CD4-positive, alpha-beta T cell treated with Interleukin-15 for 4 hours (primary cell): ENCODE measurements at regions not wholly inside any gene's neighbourhood (a gene's known extent, or its start where the extent isn't known, plus 50 kb on each side); places are given as distances from the start of the nearest gene placed in this dataset.

Source experiments
- DNase-seq: peaks from one replicate; pipeline ENCODE4 v3.0.0-alpha.2; 2020; ENCODE audit warnings: low spot score

DNA sequence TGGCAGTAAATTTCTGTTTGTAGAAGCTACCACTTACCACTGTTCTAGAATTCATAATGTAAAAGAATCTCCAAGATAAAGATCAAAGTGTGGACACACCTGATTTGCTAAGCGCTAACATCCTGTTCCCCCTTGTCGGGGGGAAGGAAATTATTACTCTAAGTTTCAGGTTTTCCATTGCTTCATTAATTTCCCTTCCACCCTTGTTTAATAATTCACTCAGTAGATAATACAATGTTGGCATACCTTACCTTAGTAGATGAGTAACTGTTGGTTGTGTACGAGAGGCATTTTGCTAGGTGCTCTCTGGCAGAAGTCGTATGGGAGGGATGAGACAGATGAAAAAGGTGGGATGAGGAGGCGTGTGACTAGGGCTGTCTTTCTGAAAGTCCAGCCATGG is 641.2 kb upstream of the ARRDC4 start:
- DNase-seq = no peak

GRCh38 chr15:97346221-97346620 is 614.3 kb upstream of the ARRDC4 start:
- no peak for DNase-seq

GRCh38 chr15:97350813-97351212 is 609.7 kb upstream of the ARRDC4 start:
- no peak for DNase-seq

DNA sequence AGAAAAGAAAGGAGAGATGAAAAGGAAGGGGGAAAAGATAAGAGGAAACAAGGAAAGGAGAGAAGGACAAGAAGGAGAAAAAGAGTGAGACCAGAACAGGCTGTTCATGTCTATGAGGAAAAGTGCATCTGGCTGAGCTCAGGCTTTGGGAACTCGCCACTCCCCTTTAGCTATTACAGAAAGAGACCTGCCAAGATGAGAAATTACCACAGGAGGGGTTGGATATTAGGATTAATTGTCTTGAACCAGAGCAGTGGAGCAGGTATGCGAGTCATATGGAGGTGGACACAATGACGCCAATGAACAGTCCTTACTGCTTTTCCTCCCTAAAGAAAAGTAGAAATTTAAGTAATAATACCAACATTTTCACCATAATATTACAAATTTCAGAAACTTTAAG is 577.0 kb upstream of the ARRDC4 start:
- no peak for DNase-seq

DNA sequence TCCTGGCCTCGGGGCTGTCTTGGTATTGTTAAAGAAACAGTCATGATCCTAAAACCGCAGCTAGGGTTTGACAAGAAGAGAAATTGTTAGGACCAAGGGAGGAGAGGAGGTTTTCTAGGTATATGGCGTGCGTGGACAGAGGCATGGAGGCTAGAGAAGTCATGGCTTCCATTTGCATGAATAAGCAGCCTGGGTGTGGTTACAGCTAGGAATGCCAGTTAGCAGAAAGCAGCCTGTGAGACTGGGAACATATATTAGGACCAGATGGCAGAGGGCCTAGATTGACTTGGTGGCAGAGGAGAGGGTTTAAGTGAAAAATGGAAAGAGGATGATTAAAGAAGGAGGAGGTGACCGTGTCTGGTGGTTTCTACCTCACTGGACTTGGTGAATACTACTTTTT is 573.6 kb upstream of the ARRDC4 start:
- DNase-seq = no peak

DNA sequence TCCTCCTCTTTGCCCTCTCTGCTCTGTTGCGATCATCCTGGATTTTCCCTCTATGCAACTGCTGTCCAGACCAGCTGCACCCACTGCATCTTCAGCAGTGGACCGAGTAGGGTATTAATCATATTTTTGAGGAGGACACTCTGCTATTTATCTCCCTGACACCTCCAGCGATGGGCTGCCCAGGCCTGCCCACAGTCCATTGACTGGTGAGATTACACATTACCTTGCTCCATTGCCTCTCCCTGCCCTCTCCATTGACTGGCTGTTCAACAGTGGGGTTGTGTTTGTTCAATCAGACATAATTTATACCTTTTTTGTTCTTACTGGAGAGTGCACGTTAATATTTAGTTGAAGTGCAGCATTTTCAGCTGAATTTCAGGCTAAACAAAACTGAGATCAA is 559.3 kb upstream of the ARRDC4 start:
- DNase-seq = no peak

DNA sequence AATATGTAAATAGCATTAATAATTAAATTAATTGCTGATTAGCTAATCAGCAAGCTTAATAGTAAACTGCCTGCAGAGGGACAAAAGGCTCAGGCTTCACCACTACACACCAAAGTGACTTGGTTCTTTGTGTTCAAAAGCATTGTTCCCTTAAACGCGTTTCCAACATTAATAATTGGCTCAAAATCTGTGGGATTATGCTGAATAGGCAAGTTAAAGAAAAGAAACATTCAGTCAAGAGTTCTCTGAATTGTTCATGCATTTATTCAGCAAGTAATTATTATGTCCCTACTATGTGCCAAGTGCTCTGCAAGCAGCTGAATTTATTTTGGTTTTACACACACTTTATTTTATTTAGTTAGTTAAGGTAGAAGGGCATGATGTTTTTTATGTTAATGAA is 558.5 kb upstream of the ARRDC4 start:
- DNase-seq = no peak

DNA sequence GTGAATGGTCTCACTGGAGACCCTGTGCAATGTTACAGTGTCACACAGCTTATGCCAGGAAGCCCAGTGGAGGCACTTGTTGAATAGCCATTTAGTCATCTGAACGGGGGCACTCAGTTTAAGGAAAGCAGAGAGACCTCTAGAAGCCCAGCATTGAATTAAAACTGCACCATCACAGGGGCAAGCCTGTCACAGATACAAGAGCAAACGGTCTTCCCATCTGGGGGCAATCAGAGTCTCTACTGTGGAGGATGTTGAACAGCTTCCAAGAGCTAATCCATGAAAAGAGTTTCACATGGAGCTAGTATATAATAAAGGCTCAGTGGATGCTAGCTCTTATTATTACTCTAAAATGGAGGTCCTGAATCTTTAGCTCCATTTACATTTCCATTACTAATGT is 553.7 kb upstream of the ARRDC4 start:
- DNase-seq = no peak

- DNase-seq = no peak
These were observed 549.5 kb upstream of the ARRDC4 start for GRCh38 chr15:97410897-97411575.

DNA sequence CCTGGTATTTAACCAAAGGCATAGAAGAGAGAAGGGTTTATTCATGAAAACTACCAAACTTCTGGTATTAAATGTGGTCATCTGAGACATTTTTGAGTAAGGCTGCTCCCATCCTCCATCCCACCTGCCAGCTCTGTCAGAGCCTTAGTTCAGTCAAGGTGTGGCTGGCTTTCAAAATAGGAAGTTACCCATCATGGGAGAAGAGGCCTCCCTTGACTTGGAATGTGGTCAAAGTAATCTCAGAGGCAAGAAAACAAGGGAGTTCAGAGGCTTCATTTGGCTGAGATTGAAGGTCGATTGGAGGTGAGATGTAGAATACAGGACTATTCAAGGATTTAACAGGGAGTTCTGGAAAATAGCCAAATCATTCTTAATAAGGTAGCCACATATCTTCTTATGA is 540.4 kb upstream of the ARRDC4 start:
- no peak for DNase-seq

DNA sequence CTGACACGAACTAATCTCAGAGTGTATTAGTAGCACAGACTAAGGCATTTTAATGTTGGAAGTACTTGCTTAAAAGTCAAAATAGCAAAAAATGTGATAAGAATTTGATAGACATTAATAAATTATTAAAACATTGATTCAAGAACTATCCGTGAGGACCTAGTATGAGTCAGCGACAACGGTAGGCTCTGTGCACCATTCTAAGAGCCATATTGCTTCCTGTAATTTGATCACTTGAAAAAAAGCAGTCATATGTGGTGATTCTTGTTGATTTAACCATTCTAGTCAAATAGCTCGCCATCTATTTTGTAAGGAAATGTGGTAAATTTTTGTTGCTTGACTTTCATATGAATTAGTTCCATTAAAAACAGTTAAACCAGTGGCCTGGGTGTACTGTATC is 534.9 kb upstream of the ARRDC4 start:
- no peak for DNase-seq

GRCh38 chr15:97443101-97443500 is 517.4 kb upstream of the ARRDC4 start:
- DNase-seq = no peak

DNA sequence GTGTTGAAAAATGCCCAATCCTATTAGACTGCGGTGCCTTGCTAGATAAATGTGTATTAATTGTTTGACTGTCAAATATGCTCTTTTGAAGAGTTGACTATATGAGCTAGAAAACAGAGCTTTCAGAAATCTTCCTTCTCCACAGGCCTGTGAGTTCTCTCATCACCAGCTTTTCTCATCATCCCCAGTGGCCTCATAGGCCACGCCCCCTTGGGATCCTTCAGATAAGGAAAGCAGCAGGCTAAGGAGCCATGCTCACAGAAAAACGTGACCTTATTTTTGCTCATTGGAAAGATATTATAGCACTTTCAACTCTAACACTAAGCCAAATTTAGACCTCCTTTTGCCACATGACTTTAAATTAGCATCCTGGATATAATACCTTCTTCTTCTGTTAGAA is 514.4 kb upstream of the ARRDC4 start:
- DNase-seq = no peak

DNA sequence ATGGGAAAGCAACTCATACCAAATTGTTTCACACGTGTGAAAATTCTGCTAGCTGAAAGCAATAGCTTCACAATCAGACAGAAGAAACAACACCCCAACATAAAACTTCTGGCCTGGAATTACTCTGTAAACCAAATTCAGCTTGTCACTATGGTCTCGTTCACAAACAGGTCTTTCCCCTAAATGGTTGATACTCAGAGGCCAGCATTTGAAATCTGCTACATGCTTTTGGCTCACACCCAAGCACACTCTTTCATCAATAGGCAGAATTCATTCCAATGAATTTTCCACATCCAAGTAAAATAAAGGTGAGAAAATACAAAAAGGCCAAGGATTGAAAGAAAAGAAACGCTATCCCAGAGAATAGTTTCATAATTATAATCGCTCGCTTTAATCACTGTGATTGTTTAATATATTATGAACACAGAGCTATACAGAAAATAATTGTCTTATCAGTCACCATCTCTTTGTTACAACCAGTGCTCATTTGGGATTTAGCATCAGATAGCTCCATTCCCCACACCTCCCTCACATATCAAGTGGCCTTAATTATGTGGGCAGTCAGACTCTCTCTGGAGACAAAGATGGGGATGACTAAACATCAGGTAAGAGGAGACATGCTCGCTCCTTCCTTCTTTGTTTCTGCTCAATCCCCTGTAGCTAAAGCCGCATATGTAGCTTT is 503.8 kb upstream of the ARRDC4 start:
- DNase-seq = no peak

- DNase-seq = no peak
These were observed 503.2 kb upstream of the ARRDC4 start for GRCh38 chr15:97457203-97457847.

DNA sequence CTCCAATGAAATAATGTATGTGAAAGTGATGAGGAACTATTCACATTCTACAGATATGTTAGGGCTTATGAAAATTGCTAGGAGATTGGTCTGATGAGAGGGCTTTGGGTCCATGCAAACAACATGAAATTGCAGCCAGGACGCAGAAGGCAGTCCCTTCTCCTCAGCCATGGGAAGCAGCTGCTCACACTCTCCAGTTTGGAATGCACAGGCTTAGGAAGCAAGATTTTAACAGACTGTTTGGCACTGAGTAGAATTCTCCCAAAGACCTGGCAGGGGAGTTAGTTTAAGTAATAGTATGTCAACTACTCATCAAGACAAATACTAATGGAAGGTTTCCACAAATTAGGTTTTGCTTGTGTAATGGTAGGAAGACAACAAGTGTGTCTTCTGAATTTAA is 500.7 kb upstream of the ARRDC4 start:
- DNase-seq = no peak

DNA sequence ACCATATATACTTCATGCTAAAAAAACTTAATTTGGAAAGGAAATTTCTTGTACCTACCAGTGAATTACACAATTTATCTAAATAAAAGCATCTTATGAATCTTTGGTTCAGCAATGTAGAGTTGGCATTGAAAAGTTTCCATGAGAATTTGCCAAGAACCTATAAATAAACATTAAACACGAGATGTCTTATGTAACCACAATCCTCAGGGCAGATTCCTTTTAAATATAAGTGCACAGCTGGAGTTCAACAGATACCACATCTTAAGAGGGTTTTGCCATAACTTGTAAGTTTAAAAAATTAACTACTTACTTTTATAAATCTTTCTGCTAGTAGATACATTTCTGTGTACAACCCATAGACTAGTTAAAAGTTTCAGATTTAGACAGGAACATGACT is 499.3 kb upstream of the ARRDC4 start:
- no peak for DNase-seq

GRCh38 chr15:97463696-97464095 is 496.8 kb upstream of the ARRDC4 start:
- DNase-seq = no peak

DNA sequence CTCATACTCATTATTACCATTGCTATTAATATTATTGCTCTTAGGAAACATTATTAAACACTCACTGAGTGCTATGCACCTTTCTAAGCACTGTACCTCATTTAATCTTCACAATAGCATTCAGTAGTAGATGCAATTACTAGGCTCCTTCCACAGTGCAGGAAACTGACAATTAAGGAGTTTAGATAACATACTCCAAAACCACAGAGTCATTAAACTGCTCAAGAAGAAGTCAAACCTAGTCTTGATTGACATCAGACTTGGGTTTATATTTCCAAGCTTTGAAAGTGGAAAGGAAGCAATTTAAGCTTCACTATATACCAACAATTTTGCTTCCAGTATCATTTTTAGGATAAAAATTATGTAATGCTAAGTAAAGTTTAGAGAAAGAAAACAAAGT is 490.1 kb upstream of the ARRDC4 start:
- DNase-seq = no peak

DNA sequence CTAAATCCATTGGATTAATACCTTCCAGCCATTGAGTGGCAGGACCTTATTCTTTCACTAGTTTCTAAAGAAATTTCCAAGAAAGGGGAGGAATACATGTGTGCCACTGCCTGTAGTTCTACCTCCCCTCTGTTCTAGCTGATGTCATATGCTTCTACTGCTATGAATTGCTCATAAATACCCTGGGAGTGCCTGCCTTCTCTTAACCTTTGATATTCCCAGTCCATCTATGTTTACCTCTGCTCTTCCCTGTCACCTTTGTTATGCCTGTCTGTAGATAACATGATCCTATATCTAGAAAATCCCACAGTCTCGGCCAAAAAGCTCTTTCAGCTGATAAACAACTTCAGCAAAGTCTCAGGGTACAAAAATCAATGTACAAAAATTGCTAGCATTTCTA is 486.9 kb upstream of the ARRDC4 start:
- DNase-seq = no peak

GRCh38 chr15:97479957-97480356 is 480.5 kb upstream of the ARRDC4 start:
- no peak for DNase-seq

DNA sequence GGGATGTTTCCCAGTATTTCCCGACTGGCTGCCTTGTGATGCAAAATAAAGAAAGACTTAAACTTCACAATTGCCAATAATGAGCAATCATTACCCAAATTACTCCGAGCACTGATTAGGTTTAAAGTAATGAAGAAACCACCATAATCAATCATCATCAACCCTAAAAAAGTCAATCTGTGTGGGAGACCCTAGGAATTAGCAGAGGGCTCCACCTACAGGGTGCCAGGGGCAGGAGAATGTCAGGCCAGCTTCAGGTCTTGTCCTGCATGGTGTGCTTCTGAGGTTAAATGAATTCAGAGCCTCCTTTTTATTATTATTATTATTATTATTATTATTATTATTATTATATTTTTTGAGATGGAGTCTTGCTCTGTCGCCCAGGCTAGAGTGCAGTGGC is 478.0 kb upstream of the ARRDC4 start:
- DNase-seq = no peak

DNA sequence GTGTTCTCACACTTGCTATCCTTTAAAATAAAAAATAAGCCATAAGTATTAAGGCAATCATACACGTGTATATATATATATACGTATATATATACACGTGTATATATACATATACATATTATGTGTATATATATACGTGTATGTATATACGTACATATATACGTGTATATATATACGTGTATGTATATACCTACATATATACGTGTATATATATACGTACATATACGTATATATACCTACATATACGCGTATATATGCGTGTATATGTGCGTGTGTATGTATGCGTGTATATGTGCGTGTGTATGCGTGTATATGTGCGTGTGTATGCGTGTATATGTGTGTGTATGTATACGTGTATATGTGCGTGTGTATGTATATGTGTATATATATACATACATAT is 477.3 kb upstream of the ARRDC4 start:
- DNase-seq = no peak

- DNase-seq = no peak
These were observed 470.1 kb upstream of the ARRDC4 start for GRCh38 chr15:97490429-97490828.
